ENCODE measurements at regions not wholly inside any gene's neighbourhood (a gene's known extent, or its start where the extent isn't known, plus 50 kb on each side); places are given as distances from the start of the nearest gene placed in this dataset.

DNA sequence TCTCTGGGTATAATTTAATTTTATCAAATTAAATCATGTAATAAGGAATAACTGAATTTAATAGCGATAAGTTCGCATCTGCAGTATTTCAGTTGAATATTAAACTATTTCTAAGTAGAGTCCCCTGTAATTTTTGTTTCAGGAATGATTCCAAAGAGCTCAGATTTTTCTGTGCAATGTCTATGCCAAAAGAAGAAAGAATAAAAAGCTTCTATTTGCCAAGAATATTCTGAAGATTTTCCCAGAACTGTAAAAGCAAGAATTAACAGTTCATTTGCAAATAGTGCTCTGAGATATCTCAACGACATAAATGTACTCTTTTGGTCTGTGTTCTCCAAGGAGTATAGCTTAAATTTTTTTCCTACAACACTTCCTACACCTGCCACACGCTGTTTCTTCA lies 1242.8 kb upstream of the DIAPH2 start (continued):
- TF ChIP-seq FOSL2 (IDR thresholded peaks at IDR 0.05) (no peak), FOSL2 (CRISPR knock-in tag; IDR thresholded peaks at IDR 0.05) (no peak)

DNA sequence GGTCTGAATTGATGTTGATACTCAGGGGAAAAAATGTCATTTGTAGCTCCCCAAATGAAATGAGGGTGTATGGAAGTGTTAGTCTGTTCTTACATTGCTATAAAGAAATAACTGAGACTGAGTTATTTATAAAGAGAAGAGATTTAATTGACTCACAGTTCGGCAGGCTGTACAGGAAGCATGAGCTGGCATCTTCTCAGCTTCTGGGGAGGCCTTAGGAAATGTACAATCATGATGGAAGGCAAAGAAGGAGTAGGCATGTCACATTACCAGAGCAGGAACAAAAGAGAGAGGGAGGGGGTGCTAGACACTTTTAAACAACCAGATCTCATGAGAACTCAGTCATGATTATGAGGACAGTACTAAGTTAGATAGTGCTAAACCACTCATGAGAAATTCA lies 1199.9 kb upstream of the DIAPH2 start:
- ATAC-seq (no peak), FAIRE-seq (peak; percentile 56), DNase-seq (ENCODE audit: low read depth in 1 of 2, low spot score in 1 of 2) (no peak)
- H3K4me3 ChIP-seq, result no peak overlapping the region
- WGBS (ENCODE audit: missing lambda C conversion rate), result 0% methylated on average over 1 of the region's 1 CpG
- H3K27ac ChIP-seq, result no peak overlapping the region
- TF ChIP-seq TFCP2L1 (CRISPR knock-in tag; IDR thresholded peaks at IDR 0.05), result no peak
- no peak for TF ChIP-seq BHLHE40 (IDR thresholded peaks at IDR 0.05; ENCODE audit: low read depth, low read length)
- TF ChIP-seq, protein P1, sequence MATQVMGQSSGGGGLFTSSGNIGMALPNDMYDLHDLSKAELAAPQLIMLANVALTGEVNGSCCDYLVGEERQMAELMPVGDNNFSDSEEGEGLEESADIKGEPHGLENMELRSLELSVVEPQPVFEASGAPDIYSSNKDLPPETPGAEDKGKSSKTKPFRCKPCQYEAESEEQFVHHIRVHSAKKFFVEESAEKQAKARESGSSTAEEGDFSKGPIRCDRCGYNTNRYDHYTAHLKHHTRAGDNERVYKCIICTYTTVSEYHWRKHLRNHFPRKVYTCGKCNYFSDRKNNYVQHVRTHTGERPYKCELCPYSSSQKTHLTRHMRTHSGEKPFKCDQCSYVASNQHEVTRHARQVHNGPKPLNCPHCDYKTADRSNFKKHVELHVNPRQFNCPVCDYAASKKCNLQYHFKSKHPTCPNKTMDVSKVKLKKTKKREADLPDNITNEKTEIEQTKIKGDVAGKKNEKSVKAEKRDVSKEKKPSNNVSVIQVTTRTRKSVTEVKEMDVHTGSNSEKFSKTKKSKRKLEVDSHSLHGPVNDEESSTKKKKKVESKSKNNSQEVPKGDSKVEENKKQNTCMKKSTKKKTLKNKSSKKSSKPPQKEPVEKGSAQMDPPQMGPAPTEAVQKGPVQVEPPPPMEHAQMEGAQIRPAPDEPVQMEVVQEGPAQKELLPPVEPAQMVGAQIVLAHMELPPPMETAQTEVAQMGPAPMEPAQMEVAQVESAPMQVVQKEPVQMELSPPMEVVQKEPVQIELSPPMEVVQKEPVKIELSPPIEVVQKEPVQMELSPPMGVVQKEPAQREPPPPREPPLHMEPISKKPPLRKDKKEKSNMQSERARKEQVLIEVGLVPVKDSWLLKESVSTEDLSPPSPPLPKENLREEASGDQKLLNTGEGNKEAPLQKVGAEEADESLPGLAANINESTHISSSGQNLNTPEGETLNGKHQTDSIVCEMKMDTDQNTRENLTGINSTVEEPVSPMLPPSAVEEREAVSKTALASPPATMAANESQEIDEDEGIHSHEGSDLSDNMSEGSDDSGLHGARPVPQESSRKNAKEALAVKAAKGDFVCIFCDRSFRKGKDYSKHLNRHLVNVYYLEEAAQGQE (IDR thresholded peaks at IDR 0.05), result no peak
- no peak for TF ChIP-seq HOXA7 (CRISPR knock-in tag; IDR thresholded peaks at IDR 0.05)
- TF ChIP-seq ZSCAN20 (CRISPR knock-in tag; IDR thresholded peaks at IDR 0.05), result no peak
- TF ChIP-seq POLR2AphosphoS2 (conservative IDR thresholded peaks at IDR 0.05; ENCODE audit: low read length), result no peak
- no peak for TF ChIP-seq KDM5A (IDR thresholded peaks at IDR 0.05)
- TF ChIP-seq NPAS2 (CRISPR knock-in tag; IDR thresholded peaks at IDR 0.05; ENCODE audit: borderline replicate concordance), result no peak
- TF ChIP-seq ESRRA (IDR thresholded peaks at IDR 0.05; ENCODE audit: borderline replicate concordance, low read length), result no peak
- TF ChIP-seq, protein P2, sequence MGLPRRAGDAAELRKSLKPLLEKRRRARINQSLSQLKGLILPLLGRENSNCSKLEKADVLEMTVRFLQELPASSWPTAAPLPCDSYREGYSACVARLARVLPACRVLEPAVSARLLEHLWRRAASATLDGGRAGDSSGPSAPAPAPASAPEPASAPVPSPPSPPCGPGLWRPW (IDR thresholded peaks at IDR 0.05), result no peak
- TF ChIP-seq CEBPB (IDR thresholded peaks at IDR 0.05), result no peak
- no peak for TF ChIP-seq HDAC2 (IDR thresholded peaks at IDR 0.05)
- no peak for TF ChIP-seq FOSL2 (IDR thresholded peaks at IDR 0.05)
- no peak for TF ChIP-seq FOSL2 (CRISPR knock-in tag; IDR thresholded peaks at IDR 0.05)
- no peak for TF ChIP-seq EP300 (IDR thresholded peaks at IDR 0.05)
- TF ChIP-seq MAFK (IDR thresholded peaks at IDR 0.05; ENCODE audit: partially characterized antibody), result no peak
- TF ChIP-seq EHF (CRISPR knock-in tag; IDR thresholded peaks at IDR 0.05), result no peak
- TF ChIP-seq RNF2 (IDR thresholded peaks at IDR 0.05; ENCODE audit: borderline replicate concordance, low read depth), result no peak
- TF ChIP-seq RAD21 (conservative IDR thresholded peaks at IDR 0.05 in 1 of 2, IDR thresholded peaks at IDR 0.05 in 1 of 2), result no peak
- no peak overlapping the region for H3K4me2 ChIP-seq
- CTCF ChIA-PET, result no interaction called here
- H3K9me3 ChIP-seq, result no peaks in the 10 kb centered on the region
- no peaks in the 10 kb centered on the region for H3K4me1 ChIP-seq
- POLR2A ChIA-PET, result no interaction called here

DNA sequence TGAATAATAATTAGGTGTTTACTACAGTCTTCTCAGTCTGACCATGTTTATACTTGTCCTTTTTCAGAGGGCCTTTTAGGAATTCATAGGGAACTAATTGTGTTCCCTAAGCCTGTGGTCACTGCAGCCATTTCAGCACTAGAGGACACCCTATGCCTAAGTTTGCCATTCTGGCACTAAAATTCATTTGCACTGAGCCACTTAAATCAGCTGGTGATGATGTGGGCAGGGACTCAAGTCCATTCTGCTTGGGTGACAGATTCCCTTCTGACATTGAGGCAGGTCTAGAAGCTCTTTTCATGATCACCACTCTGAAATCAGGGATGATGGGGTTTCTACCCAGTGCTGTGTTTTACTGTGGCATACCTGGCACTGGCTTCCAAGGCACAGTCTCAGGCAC lies 1178.9 kb upstream of the DIAPH2 start:
- Histone ChIP-seq H3K9me3 (no peaks in the 10 kb centered on the region), H3K4me3 (no peak overlapping the region), H3K27ac (no peak overlapping the region), H3K4me1 (no peaks in the 10 kb centered on the region), H3K4me2 (no peak overlapping the region)
- ATAC-seq, result no peak
- POLR2A ChIA-PET, result no interaction called here
- TF ChIP-seq KDM5A (IDR thresholded peaks at IDR 0.05) (no peak), FOXS1 (CRISPR knock-in tag; IDR thresholded peaks at IDR 0.05) (no peak), NPAS2 (CRISPR knock-in tag; IDR thresholded peaks at IDR 0.05; ENCODE audit: borderline replicate concordance) (no peak), ZC3H11A (IDR thresholded peaks at IDR 0.05) (no peak), RAD21 (conservative IDR thresholded peaks at IDR 0.05 in 1 of 2, IDR thresholded peaks at IDR 0.05 in 1 of 2) (no peak), MYC (IDR thresholded peaks at IDR 0.05; ENCODE audit: borderline replicate concordance, low read length) (no peak), FOSB (CRISPR knock-in tag; IDR thresholded peaks at IDR 0.05) (no peak), SREBF2 (IDR thresholded peaks at IDR 0.05) (no peak), BHLHE40 (IDR thresholded peaks at IDR 0.05; ENCODE audit: low read depth, low read length) (no peak)
- TF ChIP-seq, protein P3, sequence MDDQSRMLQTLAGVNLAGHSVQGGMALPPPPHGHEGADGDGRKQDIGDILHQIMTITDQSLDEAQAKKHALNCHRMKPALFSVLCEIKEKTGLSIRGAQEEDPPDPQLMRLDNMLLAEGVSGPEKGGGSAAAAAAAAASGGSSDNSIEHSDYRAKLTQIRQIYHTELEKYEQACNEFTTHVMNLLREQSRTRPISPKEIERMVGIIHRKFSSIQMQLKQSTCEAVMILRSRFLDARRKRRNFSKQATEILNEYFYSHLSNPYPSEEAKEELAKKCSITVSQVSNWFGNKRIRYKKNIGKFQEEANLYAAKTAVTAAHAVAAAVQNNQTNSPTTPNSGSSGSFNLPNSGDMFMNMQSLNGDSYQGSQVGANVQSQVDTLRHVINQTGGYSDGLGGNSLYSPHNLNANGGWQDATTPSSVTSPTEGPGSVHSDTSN (IDR thresholded peaks at IDR 0.05), result no peak
- TF ChIP-seq, protein P4, sequence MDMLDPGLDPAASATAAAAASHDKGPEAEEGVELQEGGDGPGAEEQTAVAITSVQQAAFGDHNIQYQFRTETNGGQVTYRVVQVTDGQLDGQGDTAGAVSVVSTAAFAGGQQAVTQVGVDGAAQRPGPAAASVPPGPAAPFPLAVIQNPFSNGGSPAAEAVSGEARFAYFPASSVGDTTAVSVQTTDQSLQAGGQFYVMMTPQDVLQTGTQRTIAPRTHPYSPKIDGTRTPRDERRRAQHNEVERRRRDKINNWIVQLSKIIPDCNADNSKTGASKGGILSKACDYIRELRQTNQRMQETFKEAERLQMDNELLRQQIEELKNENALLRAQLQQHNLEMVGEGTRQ (IDR thresholded peaks at IDR 0.05), result no peak
- no peak for DNase-seq (ENCODE audit: low read depth in 1 of 2, low spot score in 1 of 2)
- CTCF ChIA-PET, result no interaction called here
- no peak for FAIRE-seq
